GM19452 (cell line): ENCODE measurements at regions not wholly inside any gene's neighbourhood (a gene's known extent, or its start where the extent isn't known, plus 50 kb on each side); places are given as distances from the start of the nearest gene placed in this dataset.
"Not testable (repeated sequence)": the region's sequence is repeated elsewhere in the genome, so short reads cannot be mapped to it uniquely, and the experiment has no call there.

Experiments used
- ATAC-seq: cut with Tn5 transposase; IDR thresholded peaks from one replicate; pipeline ENCODE4 v1.9.1; 2021; ENCODE audit not compliant: unreplicated experiment

- not testable (repeated sequence) for ATAC-seq
Measured at GRCh38 chr1:189755100-189755499, 722.6 kb downstream of the BRINP3 start.

DNA sequence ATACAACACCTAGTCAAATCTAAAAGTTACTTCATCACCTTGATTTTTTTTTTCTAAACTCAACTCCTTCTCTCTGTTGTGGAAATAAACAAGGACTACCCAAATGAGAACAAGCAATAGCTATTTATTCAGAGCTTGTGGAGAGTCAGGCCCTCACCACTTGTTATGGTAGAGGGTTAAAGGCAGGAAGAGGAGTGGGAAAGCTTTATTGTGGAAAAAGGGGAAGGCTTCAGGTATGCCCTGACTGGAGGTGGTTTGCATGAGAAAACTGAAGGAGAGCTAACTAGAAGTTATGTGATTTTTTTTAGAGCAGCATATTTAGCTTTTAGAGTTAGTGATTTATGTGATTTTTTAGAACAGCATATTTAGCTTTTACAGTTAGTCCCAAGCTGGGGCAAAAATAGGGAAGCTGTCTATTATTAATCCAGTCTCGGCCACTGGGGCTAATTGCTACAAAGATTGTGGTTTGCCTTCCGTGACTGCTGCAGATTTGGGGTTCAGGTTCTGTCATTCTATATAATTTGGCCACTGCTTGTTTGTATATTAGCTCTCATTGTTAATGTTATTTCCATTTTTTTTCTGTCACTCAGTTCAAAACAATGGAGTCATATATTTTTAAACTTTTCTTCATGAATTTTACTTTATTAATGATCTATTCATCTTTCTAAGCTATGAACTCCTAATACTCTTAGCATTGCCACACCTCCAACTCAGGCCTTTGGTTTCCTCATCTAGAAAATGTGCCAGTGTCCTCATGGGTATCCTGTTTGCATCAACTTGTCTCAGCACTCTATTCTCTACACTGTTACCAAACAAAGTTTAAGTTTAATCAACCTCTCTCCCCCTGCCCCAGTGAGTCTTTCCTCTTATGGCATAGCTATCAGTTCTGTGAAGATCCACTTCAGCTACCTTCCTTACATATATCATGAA, 713.0 kb downstream of the BRINP3 start:
- ATAC-seq: no peak

- ATAC-seq: no peak
Measured at GRCh38 chr1:189769448-189769847, 708.2 kb downstream of the BRINP3 start.

DNA sequence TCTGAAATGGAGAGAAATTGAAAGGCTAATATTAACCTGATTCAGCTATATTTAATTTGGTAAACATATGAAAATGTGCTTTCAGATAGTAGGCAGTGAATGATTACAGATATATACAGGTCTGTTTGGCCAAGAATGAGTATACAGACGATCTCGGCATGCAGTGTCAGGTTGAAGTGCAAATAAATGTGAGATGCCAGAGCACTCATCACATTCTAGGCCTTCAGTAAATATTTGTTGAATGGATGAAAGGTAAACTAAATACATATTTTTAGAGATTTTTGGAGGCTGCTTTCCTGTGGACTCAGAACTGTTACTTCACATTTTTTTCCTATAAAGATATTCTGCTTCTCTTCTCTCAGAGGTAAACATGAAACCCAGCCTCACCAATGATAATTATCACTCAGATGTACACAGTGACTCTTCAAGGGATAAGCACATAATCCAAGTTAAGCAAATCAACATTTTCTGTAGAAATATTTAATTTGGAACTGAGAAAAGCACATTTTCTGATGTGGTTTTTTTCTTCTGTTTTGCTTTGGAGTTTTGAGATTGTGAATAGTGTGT, 702.9 kb downstream of the BRINP3 start:
- ATAC-seq: no peak

- ATAC-seq: no peak
Measured at GRCh38 chr1:189775343-189775742, 702.3 kb downstream of the BRINP3 start.

DNA sequence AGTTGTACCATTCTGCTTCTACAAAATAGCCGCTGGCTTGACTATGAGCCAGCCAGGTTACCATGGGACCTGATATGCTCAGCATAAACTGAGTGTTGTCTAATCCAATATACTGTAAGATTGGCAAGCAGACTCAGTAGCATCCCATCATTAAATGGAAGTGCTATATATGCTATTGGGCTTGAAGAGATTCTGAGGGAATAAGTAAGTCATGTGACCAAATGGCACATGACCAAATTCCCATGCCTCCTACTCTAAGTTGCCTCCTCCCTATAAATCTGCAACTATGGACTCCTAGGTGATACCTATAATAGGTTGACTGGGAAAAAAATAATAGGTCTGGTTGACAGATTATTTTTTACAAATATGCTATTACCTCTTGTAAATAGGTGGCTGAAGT, 698.6 kb downstream of the BRINP3 start:
- ATAC-seq: no peak

- ATAC-seq: no peak
Measured at GRCh38 chr1:189782295-189782694, 695.4 kb downstream of the BRINP3 start.

GRCh38 chr1:189783456-189783855, 694.2 kb downstream of the BRINP3 start:
- ATAC-seq: no peak

GRCh38 chr1:189786761-189787160, 690.9 kb downstream of the BRINP3 start:
- ATAC-seq: no peak

DNA sequence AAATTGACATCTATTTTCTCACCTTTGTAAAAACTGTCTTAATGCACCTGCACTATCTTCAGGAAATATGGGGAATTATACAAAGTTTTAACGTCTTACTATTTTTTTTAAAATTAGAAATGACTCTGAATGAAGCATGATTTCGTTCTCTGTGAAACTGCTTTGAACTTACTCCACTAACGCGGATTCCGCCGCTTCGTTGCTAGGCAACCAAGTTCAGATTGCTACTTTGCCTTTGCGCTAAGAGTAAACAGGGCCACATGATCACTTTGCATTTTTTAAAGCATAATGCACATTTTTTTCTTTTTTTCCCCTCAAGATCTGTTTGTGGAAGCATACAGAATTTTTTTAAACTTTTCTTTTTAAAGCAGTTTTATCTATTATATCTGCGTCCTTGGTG, 690.5 kb downstream of the BRINP3 start:
- no peak for ATAC-seq

- no peak for ATAC-seq
Measured at GRCh38 chr1:189790335-189790734, 687.3 kb downstream of the BRINP3 start.

- ATAC-seq: no peak
Measured at GRCh38 chr1:189803364-189803763, 674.3 kb downstream of the BRINP3 start.

DNA sequence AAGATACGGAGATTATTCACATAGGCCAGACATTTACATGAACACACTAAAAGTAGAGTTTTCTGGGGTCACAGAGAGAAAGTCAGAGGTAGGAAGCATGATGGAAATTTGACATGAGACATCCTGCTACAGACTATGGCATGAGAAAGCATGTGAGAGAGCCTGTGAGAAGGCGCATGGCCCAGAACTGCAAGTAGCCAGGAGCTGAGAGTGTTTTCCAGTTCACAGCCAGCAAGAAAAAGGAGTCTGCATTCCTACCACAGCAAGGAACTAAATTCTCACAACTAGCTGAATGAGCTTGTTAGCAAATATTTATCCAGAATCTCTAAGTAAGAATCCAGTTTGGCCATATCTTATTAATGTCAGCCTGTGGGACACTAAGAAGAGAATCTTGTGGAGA, 673.3 kb downstream of the BRINP3 start:
- ATAC-seq: no peak

DNA sequence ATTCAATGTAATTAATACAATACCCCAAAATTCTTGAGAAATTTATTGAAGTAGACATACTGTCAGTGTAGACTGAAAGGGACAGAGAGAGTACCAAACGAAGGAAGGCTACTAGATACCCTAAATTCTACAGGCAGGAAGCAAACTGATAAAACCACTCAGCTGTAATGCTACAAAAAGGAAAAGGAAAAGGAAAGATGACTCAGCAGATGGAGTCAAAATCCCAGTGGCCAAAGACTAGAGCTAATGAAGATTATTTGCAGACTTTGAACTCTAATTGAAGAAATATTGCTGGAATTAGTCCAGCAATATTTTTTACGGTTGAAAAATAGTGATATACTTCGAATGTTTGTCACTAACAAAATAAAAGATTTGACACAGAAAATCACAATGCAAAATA, 671.9 kb downstream of the BRINP3 start:
- no peak for ATAC-seq

DNA sequence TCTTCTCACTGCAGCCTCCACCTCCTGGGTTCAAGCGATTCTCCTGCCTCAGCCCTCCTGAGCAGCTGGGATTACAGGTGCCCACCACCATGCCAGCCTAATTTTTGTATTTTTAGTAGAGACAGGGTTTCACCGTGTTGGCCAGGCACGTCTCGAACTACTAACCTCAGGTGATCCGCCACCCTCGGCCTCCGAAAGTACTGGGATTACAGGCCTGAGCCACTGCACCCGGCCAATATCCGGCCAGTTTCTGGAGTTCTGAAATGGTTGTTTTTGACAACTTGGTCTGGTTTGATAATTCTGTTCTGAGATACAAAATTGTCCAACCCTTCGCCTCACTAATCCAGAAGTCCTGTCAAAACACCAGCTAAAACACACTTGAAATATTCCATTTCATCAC, 667.0 kb downstream of the BRINP3 start:
- not testable (repeated sequence) for ATAC-seq

DNA sequence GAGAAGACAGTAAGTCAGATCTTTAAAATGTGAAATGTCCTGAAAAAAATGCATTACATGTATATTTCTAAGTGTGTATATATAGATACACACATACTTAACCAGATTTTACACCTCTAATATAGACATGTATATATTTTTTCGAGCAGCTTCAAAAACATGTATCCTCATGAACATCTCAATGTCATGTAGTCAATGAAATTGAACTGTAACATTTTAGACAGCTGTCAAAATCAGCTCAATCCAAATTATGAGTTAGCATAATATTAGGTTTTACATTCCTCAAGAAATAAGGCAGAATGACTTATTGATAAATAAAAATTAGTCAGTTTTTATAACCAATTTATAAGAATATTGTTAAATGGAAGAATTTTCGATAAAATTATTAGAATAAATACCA, 665.7 kb downstream of the BRINP3 start:
- ATAC-seq: no peak

GRCh38 chr1:189816558-189816957, 661.1 kb downstream of the BRINP3 start:
- ATAC-seq: no peak

- no peak for ATAC-seq
Measured at GRCh38 chr1:189819751-189820150, 657.9 kb downstream of the BRINP3 start.

DNA sequence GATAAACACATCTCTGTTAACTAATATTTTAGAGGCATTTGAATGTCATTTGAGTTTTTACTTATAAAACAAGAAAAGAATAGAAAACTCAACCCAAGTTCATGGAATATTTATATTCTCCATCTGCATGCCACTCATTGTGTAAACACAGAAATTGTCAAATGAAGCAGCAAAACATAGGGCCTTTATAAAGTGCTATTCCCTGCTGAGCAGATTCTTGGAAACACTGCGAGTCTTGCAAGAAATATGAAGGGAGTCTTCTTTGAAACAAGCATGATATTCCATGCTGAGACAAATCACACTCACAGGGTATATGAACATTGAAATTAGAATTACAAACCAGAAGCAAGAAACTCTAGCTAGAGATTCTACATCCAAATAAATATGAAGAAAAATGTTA, 655.8 kb downstream of the BRINP3 start:
- ATAC-seq: no peak

GRCh38 chr1:189834813-189835212, 642.9 kb downstream of the BRINP3 start:
- no peak for ATAC-seq

- ATAC-seq: no peak
Measured at GRCh38 chr1:189847613-189848012, 630.1 kb downstream of the BRINP3 start.

DNA sequence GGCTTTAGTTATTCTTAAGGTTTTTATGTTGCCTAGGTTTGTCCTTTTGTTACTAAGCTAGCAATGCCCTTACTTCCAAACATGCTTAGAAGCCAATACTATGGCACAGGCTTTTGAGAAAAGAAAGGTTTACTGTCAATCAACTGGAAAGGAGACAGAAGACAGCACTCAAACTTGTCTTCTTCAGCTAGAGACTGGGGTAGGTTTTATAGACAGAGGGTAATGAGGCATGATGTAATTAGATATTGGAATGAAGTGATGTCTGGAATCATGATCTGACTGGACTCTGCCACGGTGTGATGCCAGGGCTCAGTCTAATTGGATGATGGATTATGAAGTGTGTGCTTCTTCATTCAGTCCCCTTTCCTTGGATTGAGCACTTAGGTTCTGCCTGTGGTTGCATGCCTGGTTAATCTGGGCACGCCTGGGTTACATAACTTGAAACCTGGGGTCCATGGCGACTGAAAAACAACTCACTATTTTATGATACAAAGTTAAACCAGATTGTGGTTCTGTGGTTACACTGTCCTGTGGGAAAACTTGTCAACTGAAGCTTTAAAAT, 625.8 kb downstream of the BRINP3 start:
- ATAC-seq: no peak
